Parathyroid adenoma (tissue), 2 donors: ENCODE measurements at regions not wholly inside any gene's neighbourhood (a gene's known extent, or its start where the extent isn't known, plus 50 kb on each side); places are given as distances from the start of the nearest gene placed in this dataset.

Source experiments
- H2AFZ ChIP-seq: fragments of 300-600 bp; sonication (generic); one replicate; pipeline ENCODE4 v1.7.0; 2017; ENCODE audit warnings: antibody characterized with exemption, mild to moderate bottlenecking
- H3K27ac ChIP-seq: fragments of 300-600 bp; sonication (generic); one replicate; pipeline ENCODE4 v1.7.0; 2017
- H3K27me3 ChIP-seq: fragments of 300-600 bp; sonication (generic); one replicate; pipeline ENCODE4 v1.7.0; 2017; ENCODE audit warnings: low read length; ENCODE audit not compliant: control insufficient read depth, insufficient read depth
- H3K36me3 ChIP-seq: fragments of 300-600 bp; sonication (generic); one replicate; pipeline ENCODE4 v1.7.0; 2017; ENCODE audit warnings: low read length; ENCODE audit not compliant: control insufficient read depth, insufficient read depth
- H3K4me1 ChIP-seq: fragments of 300-600 bp; sonication (generic); one replicate; pipeline ENCODE4 v1.7.0; 2017; ENCODE audit warnings: control low read depth
- H3K4me2 ChIP-seq: fragments of 300-600 bp; sonication (generic); one replicate; pipeline ENCODE4 v1.7.0; 2017; ENCODE audit warnings: low read length
- H3K4me3 ChIP-seq: fragments of 300-600 bp; sonication (generic); one replicate; pipeline ENCODE4 v1.7.0; 2017; ENCODE audit warnings: low read depth, low read length
- H3K79me2 ChIP-seq: fragments of 300-600 bp; sonication (generic); one replicate; pipeline ENCODE4 v1.7.0; 2017; ENCODE audit warnings: control low read depth
- H3K9ac ChIP-seq: fragments of 300-600 bp; sonication (generic); one replicate; pipeline ENCODE4 v1.7.0; 2017; ENCODE audit warnings: mild to moderate bottlenecking
- H3K9me3 ChIP-seq: fragments of 300-600 bp; sonication (generic); one replicate; pipeline ENCODE4 v1.7.0; 2017; ENCODE audit warnings: low read length; ENCODE audit not compliant: control insufficient read depth
- TF ChIP-seq, protein P1 (sequence below): fragments of 300-600 bp; sonication (generic); IDR thresholded peaks from one replicate; pipeline ENCODE4 v1.7.0; 2017; ENCODE audit warnings: antibody characterized with exemption, mild to moderate bottlenecking
- donor health status: primary hyperparathyroidism.

DNA sequence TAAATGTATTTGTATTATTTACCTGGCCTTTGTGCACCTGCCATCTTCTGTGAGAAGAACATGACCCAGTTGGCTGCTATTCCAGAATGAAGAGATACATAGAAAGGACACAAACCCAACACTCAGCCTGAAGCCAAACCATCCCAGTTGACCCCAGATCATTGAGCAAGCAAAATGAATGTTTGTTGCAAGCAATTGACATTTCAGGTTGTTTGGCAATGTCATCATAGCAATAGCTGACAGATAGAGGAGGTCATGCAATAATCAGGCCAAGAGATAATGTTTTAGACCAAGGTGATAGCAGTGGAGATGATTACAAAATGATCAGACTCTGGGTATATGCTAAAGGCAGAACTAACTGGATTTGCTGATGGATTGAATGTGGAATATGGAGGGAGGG lies 71.2 kb upstream of the TMEM164 start:
- TF ChIP-seq, protein P1, sequence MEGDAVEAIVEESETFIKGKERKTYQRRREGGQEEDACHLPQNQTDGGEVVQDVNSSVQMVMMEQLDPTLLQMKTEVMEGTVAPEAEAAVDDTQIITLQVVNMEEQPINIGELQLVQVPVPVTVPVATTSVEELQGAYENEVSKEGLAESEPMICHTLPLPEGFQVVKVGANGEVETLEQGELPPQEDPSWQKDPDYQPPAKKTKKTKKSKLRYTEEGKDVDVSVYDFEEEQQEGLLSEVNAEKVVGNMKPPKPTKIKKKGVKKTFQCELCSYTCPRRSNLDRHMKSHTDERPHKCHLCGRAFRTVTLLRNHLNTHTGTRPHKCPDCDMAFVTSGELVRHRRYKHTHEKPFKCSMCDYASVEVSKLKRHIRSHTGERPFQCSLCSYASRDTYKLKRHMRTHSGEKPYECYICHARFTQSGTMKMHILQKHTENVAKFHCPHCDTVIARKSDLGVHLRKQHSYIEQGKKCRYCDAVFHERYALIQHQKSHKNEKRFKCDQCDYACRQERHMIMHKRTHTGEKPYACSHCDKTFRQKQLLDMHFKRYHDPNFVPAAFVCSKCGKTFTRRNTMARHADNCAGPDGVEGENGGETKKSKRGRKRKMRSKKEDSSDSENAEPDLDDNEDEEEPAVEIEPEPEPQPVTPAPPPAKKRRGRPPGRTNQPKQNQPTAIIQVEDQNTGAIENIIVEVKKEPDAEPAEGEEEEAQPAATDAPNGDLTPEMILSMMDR, result no peak
- Histone ChIP-seq H3K36me3 (no peaks in the 10 kb centered on the region), H3K4me2 (no peak overlapping the region), H3K4me3 (no peak overlapping the region), H2AFZ (no peak overlapping the region), H3K27ac (no peak overlapping the region), H3K9me3 (no peaks in the 10 kb centered on the region), H3K9ac (no peak overlapping the region), H3K27me3 (no peaks in the 10 kb centered on the region), H3K79me2 (no peaks in the 10 kb centered on the region), H3K4me1 (peaks cover 12% of the 10 kb centered on the region)

DNA sequence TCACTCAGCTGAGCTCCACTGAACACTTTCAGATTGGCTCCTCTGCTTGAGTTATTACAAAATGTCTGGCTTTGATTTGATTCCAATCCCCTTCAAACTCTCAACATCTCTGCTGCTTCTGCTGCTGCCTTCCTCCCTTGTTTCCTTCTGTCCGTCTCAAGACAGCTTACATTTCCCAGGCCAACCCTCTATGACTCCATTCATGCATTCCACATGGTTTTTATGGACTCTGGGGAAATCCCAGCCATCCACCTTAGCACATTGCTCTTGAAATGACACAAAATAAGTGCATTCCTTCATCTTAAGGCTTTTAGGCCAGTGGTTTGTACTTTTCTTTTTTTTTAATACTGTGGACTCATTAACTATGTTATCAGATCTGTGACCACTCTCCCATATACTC lies 68.5 kb upstream of the TMEM164 start:
- H3K27me3 ChIP-seq, result no peaks in the 10 kb centered on the region

DNA sequence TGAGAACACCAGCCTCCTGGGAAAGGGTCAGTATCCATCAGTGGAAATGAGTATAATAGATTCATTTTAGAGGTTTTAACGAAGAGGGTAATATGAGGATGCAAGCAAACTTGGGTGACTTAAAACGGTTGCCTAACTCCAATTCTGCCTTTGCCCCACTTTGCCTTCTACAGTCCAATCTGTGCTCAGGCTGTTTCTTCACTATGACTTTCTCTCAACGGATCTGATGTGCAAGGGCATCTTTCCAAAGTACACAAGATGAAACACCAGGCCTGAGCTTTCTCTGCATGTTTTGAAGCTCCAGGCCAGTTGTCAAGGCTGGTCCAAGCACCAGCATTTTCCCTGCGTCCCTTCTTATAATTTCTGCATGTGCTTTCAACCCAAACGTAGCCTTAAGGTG lies 68.0 kb upstream of the TMEM164 start:
- H3K9ac ChIP-seq, result no peak overlapping the region
- no peaks in the 10 kb centered on the region for H3K79me2 ChIP-seq
- H3K4me3 ChIP-seq, result no peak overlapping the region
- no peaks in the 10 kb centered on the region for H3K27me3 ChIP-seq
- H3K9me3 ChIP-seq, result no peaks in the 10 kb centered on the region
- no peaks in the 10 kb centered on the region for H3K4me1 ChIP-seq
- no peak overlapping the region for H2AFZ ChIP-seq
- no peak overlapping the region for H3K27ac ChIP-seq
- TF ChIP-seq, protein P1, result no peak
- H3K4me2 ChIP-seq, result no peak overlapping the region
- no peaks in the 10 kb centered on the region for H3K36me3 ChIP-seq

More for the DNA sequence above, 68.5 kb upstream of the TMEM164 start:
- Histone ChIP-seq H3K9ac (no peak overlapping the region), H3K4me2 (no peak overlapping the region), H3K79me2 (no peaks in the 10 kb centered on the region), H3K27ac (no peak overlapping the region), H3K4me1 (no peaks in the 10 kb centered on the region), H3K36me3 (no peaks in the 10 kb centered on the region), H3K4me3 (no peak overlapping the region), H2AFZ (no peak overlapping the region), H3K9me3 (no peaks in the 10 kb centered on the region)
- TF ChIP-seq, protein P1, result no peak

DNA sequence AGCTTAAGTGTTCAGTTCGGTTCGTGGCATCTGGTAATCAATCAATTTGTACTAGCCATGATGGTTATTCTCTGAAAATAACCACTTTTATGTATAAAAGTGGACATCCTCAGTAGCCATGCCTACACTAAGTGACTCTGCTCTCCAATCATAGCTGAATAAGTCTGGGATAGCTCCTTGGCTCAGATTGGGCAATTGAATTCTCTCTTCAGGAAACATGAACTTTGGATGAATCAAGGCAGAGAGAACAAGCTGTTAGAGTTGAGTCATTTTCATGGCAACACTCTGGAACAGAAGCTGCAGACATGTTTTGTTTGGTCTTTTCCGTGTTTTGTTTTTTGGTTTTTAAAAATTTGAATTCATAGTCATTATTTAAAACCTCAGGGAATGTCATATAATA lies 66.8 kb upstream of the TMEM164 start:
- Histone ChIP-seq H3K9me3 (no peaks in the 10 kb centered on the region), H3K27ac (no peak overlapping the region), H3K9ac (no peak overlapping the region), H3K4me2 (no peak overlapping the region), H3K79me2 (no peaks in the 10 kb centered on the region), H3K4me1 (no peaks in the 10 kb centered on the region), H3K36me3 (no peaks in the 10 kb centered on the region), H2AFZ (no peak overlapping the region), H3K4me3 (no peak overlapping the region), H3K27me3 (no peaks in the 10 kb centered on the region)
- TF ChIP-seq, protein P1, result no peak

DNA sequence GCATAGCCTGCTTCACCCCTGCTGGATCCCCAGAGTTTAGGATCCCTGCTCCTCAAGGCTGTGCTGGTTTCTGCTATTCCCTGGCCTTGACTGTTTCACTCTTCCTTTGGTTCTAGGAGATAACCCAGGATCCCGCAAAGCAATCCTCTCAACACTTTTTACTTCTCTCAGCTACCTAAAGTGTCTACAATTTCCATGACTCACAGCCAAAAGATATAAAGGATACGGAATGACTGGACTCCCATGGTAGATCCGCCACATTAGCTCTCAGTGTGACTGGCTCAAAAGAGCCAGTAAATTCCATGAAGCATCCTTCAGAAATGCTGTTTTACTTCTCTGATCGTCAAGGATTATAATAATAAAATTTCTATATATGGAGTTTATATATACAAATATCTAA lies 66.3 kb upstream of the TMEM164 start:
- Histone ChIP-seq H3K4me1 (no peaks in the 10 kb centered on the region), H3K79me2 (no peaks in the 10 kb centered on the region), H3K4me2 (no peak overlapping the region), H2AFZ (no peak overlapping the region), H3K4me3 (no peak overlapping the region), H3K36me3 (no peaks in the 10 kb centered on the region), H3K9ac (no peak overlapping the region), H3K27ac (no peak overlapping the region), H3K27me3 (no peaks in the 10 kb centered on the region), H3K9me3 (no peaks in the 10 kb centered on the region)
- TF ChIP-seq, protein P1, result no peak
